SKM-1 treated with dmso at 0.1 percent for 144 hours (cell line): ENCODE measurements at regions not wholly inside any gene's neighbourhood (a gene's known extent, or its start where the extent isn't known, plus 50 kb on each side); places are given as distances from the start of the nearest gene placed in this dataset.

Source experiments
- DNase-seq: peaks from one replicate; lab custom pipeline; 2025; ENCODE audit not compliant: unreplicated experiment; lab: John Stamatoyannopoulos, UW

GRCh38 chr3:156760333-156760732, 65.8 kb upstream of the LEKR1 start:
- peak; percentile 17 for DNase-seq

GRCh38 chr3:156761007-156761406, 65.1 kb upstream of the LEKR1 start:
- no peak for DNase-seq

- DNase-seq = no peak
These were observed 64.3 kb upstream of the LEKR1 start for GRCh38 chr3:156761713-156762451.

- no peak for DNase-seq
These were observed 63.4 kb upstream of the LEKR1 start for GRCh38 chr3:156762631-156763185.

- DNase-seq = no peak
These were observed 62.8 kb upstream of the LEKR1 start for GRCh38 chr3:156763386-156763785.

GRCh38 chr3:156763931-156764720, 62.0 kb upstream of the LEKR1 start:
- no peak for DNase-seq

- DNase-seq = no peak
These were observed 61.4 kb upstream of the LEKR1 start for GRCh38 chr3:156764751-156765150.

- DNase-seq = no peak
These were observed 57.8 kb upstream of the LEKR1 start for GRCh38 chr3:156768390-156768789.

- DNase-seq = no peak
These were observed 56.2 kb upstream of the LEKR1 start for GRCh38 chr3:156769721-156770654.

GRCh38 chr3:156770699-156771414, 55.3 kb upstream of the LEKR1 start:
- DNase-seq = no peak

GRCh38 chr3:156772588-156773206, 53.5 kb upstream of the LEKR1 start:
- DNase-seq = no peak

GRCh38 chr3:156776031-156776430, 50.1 kb upstream of the LEKR1 start:
- no peak for DNase-seq
